ENCODE measurements at regions not wholly inside any gene's neighbourhood (a gene's known extent, or its start where the extent isn't known, plus 50 kb on each side); places are given as distances from the start of the nearest gene placed in this dataset.

DNA sequence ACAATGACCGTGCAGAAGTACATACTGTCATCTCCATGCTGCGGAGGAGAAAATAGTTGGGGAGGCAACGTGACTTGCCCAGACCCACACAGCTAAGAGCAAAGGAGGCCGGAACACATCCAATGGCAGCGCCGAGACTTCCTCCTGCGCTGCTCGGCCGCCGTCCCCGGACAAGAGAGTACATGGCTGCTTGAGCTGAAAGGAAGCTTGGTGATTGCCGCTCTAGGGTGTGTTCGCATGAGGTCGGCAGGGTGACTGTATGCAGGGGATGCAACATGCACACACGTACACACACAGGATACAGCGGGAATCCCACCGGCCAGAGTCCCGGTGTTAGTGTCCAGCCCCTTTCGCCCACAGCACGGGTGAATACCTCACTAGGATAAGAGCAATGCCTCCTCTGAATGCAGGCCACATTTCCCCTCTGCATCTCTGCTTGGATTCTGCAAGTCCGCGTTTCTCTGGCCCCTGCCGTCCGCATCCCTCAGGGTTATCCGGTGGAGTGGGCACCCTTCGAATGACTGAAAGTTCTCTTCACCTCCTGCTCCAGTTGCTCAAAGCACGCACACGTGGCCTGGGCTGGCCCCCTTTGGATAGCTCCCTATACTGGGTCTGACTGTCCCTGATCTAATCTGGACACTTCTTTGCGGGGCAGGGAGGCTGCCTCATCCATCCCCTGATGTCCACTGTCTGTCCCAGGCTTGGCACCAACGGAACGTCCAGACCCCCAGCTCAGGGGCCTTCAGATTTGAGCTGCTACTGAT lies 78.8 kb downstream of the GSC start:
- no peak for DNase-seq (ENCODE audit: low read depth)
- H3K4me3 ChIP-seq (ENCODE audit: low read depth, low read length), result no peak overlapping the region
- TF ChIP-seq, protein P1, sequence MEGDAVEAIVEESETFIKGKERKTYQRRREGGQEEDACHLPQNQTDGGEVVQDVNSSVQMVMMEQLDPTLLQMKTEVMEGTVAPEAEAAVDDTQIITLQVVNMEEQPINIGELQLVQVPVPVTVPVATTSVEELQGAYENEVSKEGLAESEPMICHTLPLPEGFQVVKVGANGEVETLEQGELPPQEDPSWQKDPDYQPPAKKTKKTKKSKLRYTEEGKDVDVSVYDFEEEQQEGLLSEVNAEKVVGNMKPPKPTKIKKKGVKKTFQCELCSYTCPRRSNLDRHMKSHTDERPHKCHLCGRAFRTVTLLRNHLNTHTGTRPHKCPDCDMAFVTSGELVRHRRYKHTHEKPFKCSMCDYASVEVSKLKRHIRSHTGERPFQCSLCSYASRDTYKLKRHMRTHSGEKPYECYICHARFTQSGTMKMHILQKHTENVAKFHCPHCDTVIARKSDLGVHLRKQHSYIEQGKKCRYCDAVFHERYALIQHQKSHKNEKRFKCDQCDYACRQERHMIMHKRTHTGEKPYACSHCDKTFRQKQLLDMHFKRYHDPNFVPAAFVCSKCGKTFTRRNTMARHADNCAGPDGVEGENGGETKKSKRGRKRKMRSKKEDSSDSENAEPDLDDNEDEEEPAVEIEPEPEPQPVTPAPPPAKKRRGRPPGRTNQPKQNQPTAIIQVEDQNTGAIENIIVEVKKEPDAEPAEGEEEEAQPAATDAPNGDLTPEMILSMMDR (IDR thresholded peaks at IDR 0.05; ENCODE audit: insufficient read depth, low read depth, low read length), result no peak

DNA sequence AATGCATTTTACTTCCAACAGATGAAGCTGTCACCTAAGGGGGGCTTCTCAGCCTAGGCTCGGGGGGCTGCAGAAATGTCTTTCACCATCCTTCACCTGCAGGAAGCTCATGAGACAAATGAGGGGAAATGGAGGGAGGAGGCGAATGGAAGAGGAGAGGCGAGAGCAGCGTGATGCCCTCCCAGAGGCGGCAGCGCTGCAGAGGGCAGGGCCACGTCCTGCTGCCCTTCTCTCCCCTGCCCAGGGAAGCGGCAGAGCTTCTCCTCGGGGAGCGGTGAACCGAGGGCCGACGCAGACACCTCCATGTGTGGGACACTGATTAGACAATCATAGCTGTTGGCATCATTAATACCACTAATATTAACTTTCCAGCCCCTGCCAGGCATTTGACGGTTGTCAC lies 78.3 kb downstream of the SERPINA3 start:
- TF ChIP-seq, protein P1 (IDR thresholded peaks at IDR 0.05; ENCODE audit: insufficient read depth, low read depth, low read length), result no peak
- DNase-seq (ENCODE audit: low read depth), result no peak
- H3K4me3 ChIP-seq (ENCODE audit: low read depth, low read length), result no peak overlapping the region

DNA sequence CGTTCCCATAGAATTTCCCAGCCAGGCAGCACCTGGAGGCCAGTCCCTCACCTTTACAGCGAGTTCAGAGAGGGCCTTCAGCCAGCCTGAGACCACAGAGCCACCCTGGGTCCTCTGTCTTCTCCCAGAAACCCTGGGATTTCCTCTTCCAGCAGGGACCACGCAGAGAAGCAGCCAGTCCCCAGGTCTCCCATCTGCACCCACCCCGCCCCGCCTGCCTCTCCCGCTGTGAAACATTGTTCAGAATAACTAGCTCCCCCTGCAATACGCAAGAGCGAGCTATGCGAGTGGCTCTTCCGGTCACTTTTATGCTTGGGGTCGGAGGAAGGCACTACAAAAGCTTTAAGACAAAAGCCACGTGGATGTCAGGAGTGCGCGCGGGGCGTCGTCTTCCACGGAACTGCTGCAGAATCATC lies 77.8 kb downstream of the SERPINA3 start:
- H3K4me3 ChIP-seq (ENCODE audit: low read depth, low read length), result no peak overlapping the region
- TF ChIP-seq, protein P1 (IDR thresholded peaks at IDR 0.05; ENCODE audit: insufficient read depth, low read depth, low read length), result no peak

DNA sequence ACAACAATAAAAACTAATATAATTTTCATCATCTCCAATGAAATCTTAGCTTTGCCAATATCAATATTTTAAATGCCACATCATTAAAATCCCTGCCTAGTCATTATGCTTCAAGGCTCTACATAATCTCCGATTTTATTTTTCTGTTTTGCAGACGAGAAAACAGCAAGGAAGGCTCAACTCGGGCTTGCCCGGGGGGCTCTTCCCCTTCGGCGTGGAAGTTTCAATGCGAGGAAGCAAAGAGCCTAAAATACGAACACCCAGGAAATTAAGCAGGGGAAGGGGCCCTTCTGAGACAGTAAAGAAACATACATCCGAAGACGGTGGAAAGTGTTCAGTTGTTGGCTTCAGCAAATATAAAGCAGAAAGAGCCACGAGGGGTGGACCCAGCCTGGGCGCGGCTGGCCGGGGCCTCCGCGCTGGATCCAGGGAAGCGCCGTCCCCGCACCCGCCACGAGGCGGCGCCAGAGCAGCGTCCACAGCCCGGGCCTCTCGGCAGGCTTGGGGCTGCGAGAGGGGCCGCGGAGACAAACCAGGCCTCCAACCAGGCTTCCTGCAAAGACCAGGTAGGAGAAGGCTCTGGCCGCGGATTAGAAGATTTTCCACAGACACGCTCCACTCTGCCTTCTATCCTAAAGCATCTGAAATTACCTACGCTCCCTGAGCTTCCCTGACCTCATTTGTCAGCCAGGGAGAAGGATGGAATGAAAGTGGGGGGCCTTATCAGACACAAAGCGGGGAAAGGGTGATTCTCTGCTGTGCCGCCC lies 77.2 kb downstream of the SERPINA3 start:
- peak overlapping the region; percentile 23 for H3K4me3 ChIP-seq (ENCODE audit: low read depth, low read length)
- TF ChIP-seq, protein P1 (IDR thresholded peaks at IDR 0.05; ENCODE audit: insufficient read depth, low read depth, low read length), result peak; percentile 91
- peak; percentile 18 for DNase-seq (ENCODE audit: low read depth)

More for the DNA sequence above, 77.8 kb downstream of the SERPINA3 start:
- DNase-seq (ENCODE audit: low read depth), result no peak

DNA sequence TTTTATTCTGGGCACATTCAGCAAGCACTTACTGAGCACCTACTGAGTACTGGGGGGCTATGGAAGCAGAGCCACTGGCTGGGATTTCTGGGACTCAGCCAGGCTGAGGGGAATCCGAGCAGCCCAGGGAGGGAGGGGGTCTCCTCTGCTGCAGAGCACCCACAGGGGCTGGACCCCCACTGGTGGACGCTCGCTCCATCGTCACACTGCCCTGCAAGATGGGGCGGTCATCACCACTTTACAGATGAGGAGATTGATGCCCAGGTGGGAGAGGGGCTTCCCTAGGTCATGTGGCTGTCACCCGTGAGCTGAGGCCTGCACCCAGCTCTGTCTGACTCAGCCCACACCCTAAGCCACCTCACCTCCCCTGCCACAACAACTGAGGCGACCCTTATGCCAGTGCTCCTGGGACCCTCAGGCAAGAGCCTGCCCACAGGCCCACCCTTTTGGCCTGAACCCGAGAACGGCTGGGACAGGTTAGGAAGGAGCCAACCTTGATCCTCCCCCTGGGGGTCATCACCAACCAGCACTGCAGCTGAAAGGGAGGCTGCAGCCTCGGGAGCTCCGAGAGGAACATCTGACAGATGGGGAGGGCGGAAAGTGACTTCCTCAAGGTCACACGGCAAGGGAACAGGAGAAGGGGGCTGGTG lies 74.4 kb downstream of the SERPINA3 start:
- H3K4me3 ChIP-seq (ENCODE audit: low read depth, low read length), result no peak overlapping the region
- no peak for DNase-seq (ENCODE audit: low read depth)
- TF ChIP-seq, protein P1 (IDR thresholded peaks at IDR 0.05; ENCODE audit: insufficient read depth, low read depth, low read length), result no peak

DNA sequence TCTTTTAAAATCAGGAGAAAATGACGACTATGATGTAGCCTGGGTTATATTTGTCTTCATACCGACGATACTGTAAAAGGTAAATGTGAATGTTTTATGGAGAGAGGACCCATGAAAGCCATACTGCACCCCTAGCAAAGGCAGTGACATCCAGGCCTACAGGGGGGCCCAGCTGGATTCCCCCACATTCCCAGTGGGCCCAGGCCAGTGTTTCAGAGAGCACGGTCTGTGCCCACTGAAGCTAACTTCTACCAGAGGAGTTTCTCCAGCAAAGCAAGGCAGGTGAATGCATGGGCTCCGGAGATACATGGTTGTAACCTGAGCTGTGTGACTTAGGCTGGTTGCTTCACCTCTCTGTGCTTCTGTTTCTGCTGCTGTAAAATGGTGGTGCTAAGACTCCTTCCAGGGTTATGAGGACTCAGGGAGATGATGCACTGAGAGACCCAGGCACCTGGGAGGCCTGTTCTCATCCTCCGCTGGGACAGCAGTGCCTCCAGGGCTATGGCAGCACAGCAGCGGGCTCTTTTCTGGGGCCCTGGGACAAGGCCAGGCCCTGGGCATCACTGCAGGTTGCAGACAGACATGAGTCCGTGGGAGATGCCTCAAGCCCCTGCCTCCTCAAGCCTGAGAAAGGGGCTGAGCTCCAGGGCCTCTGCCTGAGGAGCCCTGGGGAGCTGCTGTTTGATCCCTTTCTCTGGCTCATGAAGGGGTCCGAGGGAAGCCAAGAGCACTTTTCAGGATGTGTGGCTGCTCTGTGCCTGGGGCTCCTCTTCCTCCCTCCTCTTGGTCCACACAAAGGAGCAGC lies 73.7 kb downstream of the SERPINA3 start:
- H3K4me3 ChIP-seq (ENCODE audit: low read depth, low read length), result no peak overlapping the region
- TF ChIP-seq, protein P1 (IDR thresholded peaks at IDR 0.05; ENCODE audit: insufficient read depth, low read depth, low read length), result no peak
- DNase-seq (ENCODE audit: low read depth), result no peak
